CD4-positive, alpha-beta T cell treated with Interleukin-1 beta for 1 hour (primary cell): ENCODE measurements at regions not wholly inside any gene's neighbourhood (a gene's known extent, or its start where the extent isn't known, plus 50 kb on each side); places are given as distances from the start of the nearest gene placed in this dataset.
"Not testable (repeated sequence)": the region's sequence is repeated elsewhere in the genome, so short reads cannot be mapped to it uniquely, and the experiment has no call there.

Experiments
- DNase-seq, 2 donors: peaks; one replicate each; pipeline ENCODE4 v3.0.0-alpha.2; 2020 to 2022

- DNase-seq = no peak
Observed at GRCh38 chr10:29820890-29821461, 186.2 kb upstream of the SVIL start.

- DNase-seq = no peak
Observed at GRCh38 chr10:29816801-29817558, 182.2 kb upstream of the SVIL start.

GRCh38 chr10:29815572-29815971, 180.8 kb upstream of the SVIL start:
- no peak for DNase-seq

GRCh38 chr10:29811751-29812427, 177.1 kb upstream of the SVIL start:
- no peak for DNase-seq

GRCh38 chr10:29810816-29811215, 176.0 kb upstream of the SVIL start:
- no peak for DNase-seq

GRCh38 chr10:29810231-29810630, 175.5 kb upstream of the SVIL start:
- not testable (repeated sequence) for DNase-seq

GRCh38 chr10:29809383-29809782, 174.6 kb upstream of the SVIL start:
- DNase-seq = no peak

GRCh38 chr10:29807163-29807806, 172.5 kb upstream of the SVIL start:
- no peak for DNase-seq

- no peak for DNase-seq
Observed at GRCh38 chr10:29806350-29806788, 171.6 kb upstream of the SVIL start.

- DNase-seq = no peak
Observed at GRCh38 chr10:29805134-29805723, 170.5 kb upstream of the SVIL start.

- no peak for DNase-seq
Observed at GRCh38 chr10:29804025-29804852, 169.5 kb upstream of the SVIL start.

GRCh38 chr10:29802171-29802570, 167.4 kb upstream of the SVIL start:
- DNase-seq = no peak

GRCh38 chr10:29798921-29799690, 164.3 kb upstream of the SVIL start:
- DNase-seq = no peak

- no peak for DNase-seq
Observed at GRCh38 chr10:29797616-29798015, 162.8 kb upstream of the SVIL start.

- DNase-seq = no peak
Observed at GRCh38 chr10:29795850-29796249, 161.1 kb upstream of the SVIL start.

- DNase-seq = no peak
Observed at GRCh38 chr10:29794776-29795611, 160.2 kb upstream of the SVIL start.

GRCh38 chr10:29791773-29792172, 157.0 kb upstream of the SVIL start:
- DNase-seq = no peak

- no peak for DNase-seq
Observed at GRCh38 chr10:29790207-29790606, 155.4 kb upstream of the SVIL start.

GRCh38 chr10:29788113-29788512, 153.3 kb upstream of the SVIL start:
- no peak for DNase-seq

- no peak for DNase-seq
Observed at GRCh38 chr10:29785701-29786100, 150.9 kb upstream of the SVIL start.
